ENCODE measurements at regions not wholly inside any gene's neighbourhood (a gene's known extent, or its start where the extent isn't known, plus 50 kb on each side); places are given as distances from the start of the nearest gene placed in this dataset.

GRCh38 chr18:6574631-6575030, 154.9 kb upstream of the ARHGAP28 start:
- Histone ChIP-seq H3K36me3 (no peaks in the 10 kb centered on the region), H3K27me3 (no peaks in the 10 kb centered on the region), H3K9me3 (no peaks in the 10 kb centered on the region), H3K4me1 (no peaks in the 10 kb centered on the region), H3K27ac (no peak overlapping the region), H3K4me3 (no peak overlapping the region)
- no peak for DNase-seq (ENCODE audit: low spot score in 2 of 2)
- TF ChIP-seq POLR2A (IDR thresholded peaks at IDR 0.05) (no peak), CTCF (IDR thresholded peaks at IDR 0.05) (no peak), POLR2AphosphoS5 (IDR thresholded peaks at IDR 0.05) (no peak)
- intact Hi-C loops (cut with DNase I; ENCODE audit: low total_unique reads): no loop called here

GRCh38 chr18:6575908-6576307, 153.6 kb upstream of the ARHGAP28 start:
- Histone ChIP-seq H3K4me1 (no peaks in the 10 kb centered on the region), H3K27ac (no peak overlapping the region), H3K36me3 (no peaks in the 10 kb centered on the region), H3K4me3 (no peak overlapping the region), H3K9me3 (no peaks in the 10 kb centered on the region), H3K27me3 (no peaks in the 10 kb centered on the region)
- intact Hi-C loops (cut with DNase I; ENCODE audit: low total_unique reads): no loop called here
- no peak for TF ChIP-seq POLR2AphosphoS5 (IDR thresholded peaks at IDR 0.05)
- no peak for TF ChIP-seq POLR2A (IDR thresholded peaks at IDR 0.05)
- TF ChIP-seq CTCF (IDR thresholded peaks at IDR 0.05): no peak
- no peak for DNase-seq (ENCODE audit: low spot score in 2 of 2)

GRCh38 chr18:6576718-6577375, 152.7 kb upstream of the ARHGAP28 start:
- no peaks in the 10 kb centered on the region for H3K9me3 ChIP-seq
- no peak overlapping the region for H3K27ac ChIP-seq
- H3K27me3 ChIP-seq: no peaks in the 10 kb centered on the region
- DNase-seq (ENCODE audit: low spot score in 2 of 2): no peak
- no peaks in the 10 kb centered on the region for H3K36me3 ChIP-seq
- TF ChIP-seq CTCF (IDR thresholded peaks at IDR 0.05) (no peak), POLR2A (IDR thresholded peaks at IDR 0.05) (no peak), POLR2AphosphoS5 (IDR thresholded peaks at IDR 0.05) (no peak)
- no peak overlapping the region for H3K4me3 ChIP-seq
- no peaks in the 10 kb centered on the region for H3K4me1 ChIP-seq
- intact Hi-C loops (cut with DNase I; ENCODE audit: low total_unique reads): no loop called here

GRCh38 chr18:6578686-6579085, 150.8 kb upstream of the ARHGAP28 start:
- Histone ChIP-seq H3K36me3 (no peaks in the 10 kb centered on the region), H3K27me3 (no peaks in the 10 kb centered on the region), H3K9me3 (no peaks in the 10 kb centered on the region), H3K4me1 (no peaks in the 10 kb centered on the region), H3K27ac (no peak overlapping the region), H3K4me3 (no peak overlapping the region)
- intact Hi-C loops (cut with DNase I; ENCODE audit: low total_unique reads): no loop called here
- no peak for TF ChIP-seq POLR2AphosphoS5 (IDR thresholded peaks at IDR 0.05)
- no peak for TF ChIP-seq POLR2A (IDR thresholded peaks at IDR 0.05)
- TF ChIP-seq CTCF (IDR thresholded peaks at IDR 0.05): no peak
- no peak for DNase-seq (ENCODE audit: low spot score in 2 of 2)

GRCh38 chr18:6579486-6579885, 150.0 kb upstream of the ARHGAP28 start:
- no peaks in the 10 kb centered on the region for H3K4me1 ChIP-seq
- no peak for DNase-seq (ENCODE audit: low spot score in 2 of 2)
- H3K27ac ChIP-seq: no peak overlapping the region
- H3K9me3 ChIP-seq: no peaks in the 10 kb centered on the region
- H3K36me3 ChIP-seq: no peaks in the 10 kb centered on the region
- intact Hi-C loops (cut with DNase I; ENCODE audit: low total_unique reads): no loop called here
- H3K4me3 ChIP-seq: no peak overlapping the region
- H3K27me3 ChIP-seq: no peaks in the 10 kb centered on the region
- TF ChIP-seq CTCF (IDR thresholded peaks at IDR 0.05): no peak
- TF ChIP-seq POLR2A (IDR thresholded peaks at IDR 0.05): no peak
- TF ChIP-seq POLR2AphosphoS5 (IDR thresholded peaks at IDR 0.05): no peak

Data from breast epithelium (tissue), 4 donors.